DMS114 treated with DMSO at 0.1 percent for 48 hours (cell line): ENCODE measurements at regions not wholly inside any gene's neighbourhood (a gene's known extent, or its start where the extent isn't known, plus 50 kb on each side); places are given as distances from the start of the nearest gene placed in this dataset.
"Not testable (repeated sequence)": the region's sequence is repeated elsewhere in the genome, so short reads cannot be mapped to it uniquely, and the experiment has no call there.

Experiments used
- DNase-seq: peaks from one replicate; lab custom pipeline; 2025; ENCODE audit not compliant: unreplicated experiment; lab: John Stamatoyannopoulos, UW

DNA sequence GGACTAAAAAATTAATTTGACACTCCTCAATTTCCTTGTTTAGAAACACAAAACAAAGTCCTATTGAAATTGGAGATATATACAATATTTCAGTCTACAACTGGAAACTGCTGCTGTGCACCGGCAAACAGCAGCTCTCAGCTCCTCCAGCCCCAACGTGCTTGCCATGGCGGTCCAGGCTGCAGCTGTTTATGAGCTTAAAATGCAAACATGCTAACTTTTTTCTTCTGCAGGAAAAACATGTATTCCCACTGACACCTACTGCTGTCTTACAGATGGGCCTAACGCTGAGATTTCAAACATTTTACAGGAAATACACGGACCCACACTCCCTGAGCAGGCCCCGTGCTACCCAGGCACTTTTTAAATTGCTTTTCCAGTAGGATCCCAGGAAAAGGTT, 195.5 kb downstream of the BCL11A start:
- no peak for DNase-seq

DNA sequence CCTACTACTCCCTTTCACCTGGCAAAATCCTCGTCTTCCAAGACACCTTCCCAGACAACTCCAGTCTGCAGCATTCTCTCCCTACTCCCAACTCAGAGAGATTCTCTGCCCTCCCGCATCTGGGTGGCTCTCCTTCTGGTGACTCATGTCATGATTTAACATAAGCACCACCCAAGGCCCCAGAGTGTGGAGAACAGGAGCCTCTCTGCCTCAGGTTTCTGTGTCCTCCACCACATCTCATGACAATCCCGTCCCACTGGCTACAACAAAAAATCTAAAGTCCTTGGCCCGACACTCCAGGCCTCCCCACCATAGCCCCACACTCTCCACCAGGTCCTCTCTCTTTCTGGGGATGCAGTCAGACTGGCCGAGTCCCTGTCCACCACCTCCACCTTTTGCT, 197.1 kb downstream of the BCL11A start:
- no peak for DNase-seq

DNA sequence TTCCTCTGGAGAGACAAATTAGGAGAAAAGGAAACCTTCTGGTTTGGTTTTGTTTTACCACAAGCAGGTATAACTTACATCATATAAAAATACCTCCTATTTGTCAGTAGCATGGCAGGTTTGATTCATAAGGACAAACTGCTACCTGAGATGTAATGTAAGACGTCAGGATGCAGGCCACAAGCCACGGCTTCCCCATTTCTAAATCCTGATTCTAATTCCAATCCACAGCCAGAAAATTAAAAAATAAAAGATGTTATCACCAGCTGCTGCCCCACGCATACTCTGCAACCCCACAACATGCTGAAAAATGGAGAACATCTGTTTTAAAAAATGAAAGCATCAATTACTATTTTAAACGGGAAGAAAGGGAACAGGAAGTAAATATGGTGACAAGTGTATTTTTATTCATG, 197.6 kb downstream of the BCL11A start:
- DNase-seq: no peak

DNA sequence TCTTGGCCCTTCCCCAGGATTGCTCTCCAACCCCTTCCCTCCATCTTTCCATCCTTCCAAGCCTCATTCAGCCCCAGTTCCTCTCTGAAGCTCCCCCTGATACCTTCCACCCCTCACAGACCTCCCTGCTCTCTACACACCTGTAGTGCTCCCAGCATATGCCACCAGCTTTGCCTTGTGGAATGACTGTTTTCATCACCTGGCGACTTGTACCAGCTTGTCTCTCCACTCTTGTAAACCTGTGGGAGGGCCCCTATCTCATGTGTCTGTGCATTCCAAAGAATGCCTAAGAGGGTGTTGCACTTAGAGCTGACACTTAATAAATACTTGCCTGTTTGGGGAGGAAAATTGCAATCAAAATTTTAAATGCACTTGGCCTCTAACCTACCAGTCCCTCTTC, 198.7 kb downstream of the BCL11A start:
- no peak for DNase-seq

DNA sequence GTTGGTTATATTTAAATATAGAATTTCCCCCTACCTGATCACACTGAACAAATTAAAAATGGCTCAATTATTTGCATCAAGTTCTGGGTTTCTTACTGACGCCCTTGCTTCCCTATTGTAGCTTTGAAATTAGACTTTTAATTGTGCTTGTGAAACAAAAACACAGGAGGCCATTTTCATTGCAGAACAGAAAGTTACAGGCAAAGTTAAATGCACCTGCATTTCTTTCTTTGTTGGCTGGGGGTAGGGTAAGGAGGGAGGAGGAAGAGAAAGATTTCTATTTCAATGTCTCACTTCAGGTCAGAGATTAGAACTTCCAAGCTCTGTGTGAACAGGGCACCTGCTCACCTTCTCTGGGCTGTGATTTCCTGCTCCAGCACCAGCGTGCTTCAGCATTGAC, 199.6 kb downstream of the BCL11A start:
- no peak for DNase-seq

DNA sequence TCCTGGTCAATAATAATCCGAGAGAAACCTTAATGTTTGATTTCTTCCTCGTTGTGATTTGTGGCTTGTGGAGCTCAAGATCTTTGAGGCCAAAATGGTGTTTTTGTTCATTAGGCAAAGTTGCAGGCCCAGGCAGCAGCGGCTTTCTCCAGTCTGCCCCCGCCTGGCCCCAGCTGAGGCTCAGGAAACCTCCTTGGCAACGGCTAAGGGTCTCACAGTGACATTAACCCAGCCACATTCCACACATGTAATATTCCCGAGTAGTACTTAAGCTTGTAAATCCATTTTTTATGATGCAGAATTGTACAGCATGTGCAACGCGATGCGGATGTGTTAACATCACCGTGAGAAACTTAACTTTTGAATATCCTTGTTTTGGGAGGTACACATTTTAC, 200.1 kb downstream of the BCL11A start:
- DNase-seq: no peak

DNA sequence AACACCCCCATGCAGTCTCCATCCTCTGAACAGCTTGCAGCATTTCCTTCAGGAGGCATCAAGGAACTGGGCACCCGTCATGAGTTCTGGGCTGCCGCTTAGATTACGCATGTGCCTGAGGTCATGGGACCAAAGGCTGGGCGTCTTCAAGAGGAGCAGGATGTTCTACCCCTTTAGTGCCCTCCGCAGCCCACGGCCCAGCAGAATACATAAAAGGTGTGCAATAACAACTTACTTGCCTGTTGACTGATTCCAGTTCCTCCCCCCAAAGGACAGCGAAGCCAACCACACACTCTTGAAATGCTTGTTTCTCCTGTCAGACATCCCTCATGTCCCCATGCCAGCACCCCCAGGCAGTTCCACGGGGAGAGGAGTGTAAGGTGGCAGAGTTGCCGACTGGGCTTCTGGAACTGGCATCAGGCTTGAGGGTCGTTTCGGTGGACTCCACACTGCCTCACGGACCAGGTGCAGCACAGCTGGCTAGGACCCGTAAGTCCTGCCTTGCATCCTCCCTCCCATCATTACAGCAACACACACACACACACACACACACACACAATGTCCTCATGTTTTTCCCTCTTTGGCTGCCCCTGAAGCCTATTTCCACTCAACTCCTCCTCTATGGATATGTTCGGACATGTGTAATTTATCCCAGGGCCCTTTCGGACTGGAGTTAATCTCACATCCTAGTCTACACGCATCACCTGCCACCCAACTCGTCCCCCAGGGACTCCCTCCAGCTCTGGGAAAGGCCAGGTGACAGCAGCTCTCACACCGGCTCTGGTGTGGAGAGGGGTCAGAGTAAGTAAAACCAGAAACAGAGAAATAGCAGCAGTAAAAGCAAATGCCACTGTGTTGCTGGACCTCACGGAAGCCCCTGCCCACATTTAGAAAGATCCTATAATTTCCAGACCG, 200.7 kb downstream of the BCL11A start:
- no peak for DNase-seq

DNA sequence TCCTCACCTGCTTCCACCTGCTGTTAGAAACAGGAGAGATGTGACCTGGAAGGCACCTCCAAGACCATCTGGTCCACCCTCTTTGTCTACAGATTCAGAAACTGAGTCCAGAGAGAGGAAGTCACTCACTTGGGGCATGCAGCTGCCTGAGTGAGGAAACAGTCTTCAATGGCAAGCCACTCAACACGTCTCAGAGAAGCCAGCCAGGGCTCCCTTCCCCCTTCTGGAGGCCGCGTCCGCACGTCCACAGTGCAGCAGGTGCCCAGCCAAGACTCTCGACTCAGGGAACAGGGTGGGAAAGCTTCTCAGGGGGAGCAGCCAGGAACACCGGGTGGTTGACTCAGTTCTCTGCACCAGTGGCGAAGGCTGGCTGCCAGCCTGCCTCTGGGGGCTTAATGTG, 201.7 kb downstream of the BCL11A start:
- DNase-seq: no peak

DNA sequence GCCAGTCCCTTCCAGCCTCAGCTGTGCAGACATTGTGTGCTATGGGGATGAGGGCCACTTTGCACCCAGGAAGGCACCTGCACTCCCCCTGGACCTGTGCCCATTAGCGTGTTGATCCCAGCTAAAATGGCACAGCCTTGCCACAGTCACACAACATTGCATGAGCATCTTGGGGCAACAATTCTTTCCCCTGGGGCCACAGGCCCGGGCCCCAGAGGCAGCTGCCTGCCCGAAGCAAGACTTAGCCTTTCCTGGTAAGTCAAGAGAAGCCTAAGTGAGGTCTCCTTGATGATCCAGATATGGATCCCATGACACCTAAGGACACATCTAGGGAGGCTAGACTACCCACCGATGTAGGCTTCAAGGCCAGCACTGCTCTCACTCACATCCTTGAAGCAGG, 202.1 kb downstream of the BCL11A start:
- no peak for DNase-seq

DNA sequence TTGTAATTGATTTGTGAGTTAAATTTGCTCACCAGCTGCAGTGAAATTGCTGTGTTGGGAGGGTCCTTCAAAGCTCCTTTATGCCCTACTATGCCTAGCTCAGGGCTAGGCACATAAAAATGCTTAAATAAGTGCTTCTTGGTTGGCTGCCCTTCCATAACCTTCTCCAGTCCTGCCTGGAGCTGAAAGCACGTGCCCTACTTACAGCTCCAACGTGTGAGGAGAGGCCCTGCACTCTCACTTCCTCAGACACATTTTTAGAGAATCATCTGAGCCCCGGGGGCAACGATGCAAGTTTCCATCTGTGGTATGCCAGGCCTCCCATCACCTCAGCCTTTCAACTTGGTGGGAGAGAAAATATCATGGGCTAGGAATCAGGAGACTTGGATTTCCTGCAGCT, 202.7 kb downstream of the BCL11A start:
- DNase-seq: no peak

DNA sequence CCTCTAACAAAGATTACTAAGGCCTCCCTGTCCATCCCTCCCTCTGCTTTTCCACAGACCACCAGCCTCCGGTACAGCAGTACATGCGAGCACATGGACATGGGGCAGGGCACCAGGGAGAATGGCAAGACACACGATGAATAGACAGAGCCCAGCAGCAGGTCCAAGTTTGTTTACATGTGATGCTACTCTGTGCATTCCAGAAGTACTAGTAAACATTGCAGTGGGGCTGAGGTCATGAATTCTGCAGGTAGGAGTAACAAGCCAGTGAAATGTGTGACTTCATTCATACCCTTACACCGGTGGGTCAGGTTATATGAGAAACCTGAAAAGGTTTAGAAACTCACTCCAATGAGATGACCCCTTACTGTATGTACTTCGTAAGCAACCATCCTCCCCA, 205.7 kb downstream of the BCL11A start:
- no peak for DNase-seq

DNA sequence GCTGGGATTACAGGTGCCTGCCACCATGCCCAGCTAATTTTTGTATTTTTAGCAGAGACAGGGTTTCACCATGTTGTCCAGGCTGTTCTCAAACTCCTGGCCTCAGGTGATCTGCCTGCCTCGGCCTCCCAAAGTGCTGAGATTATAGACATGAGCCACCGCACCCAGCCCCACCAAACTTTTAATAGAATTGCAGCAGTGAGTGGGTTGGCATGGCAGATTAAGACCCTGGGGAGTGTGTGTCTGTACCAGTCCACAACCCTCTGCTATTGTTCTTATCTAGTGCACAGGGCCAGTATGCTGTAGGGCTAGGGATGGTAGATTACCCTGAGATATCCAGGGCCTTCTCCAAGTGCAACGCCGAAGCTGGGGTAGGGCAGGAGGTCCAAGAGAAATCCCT, 211.0 kb downstream of the BCL11A start:
- not testable (repeated sequence) for DNase-seq

DNA sequence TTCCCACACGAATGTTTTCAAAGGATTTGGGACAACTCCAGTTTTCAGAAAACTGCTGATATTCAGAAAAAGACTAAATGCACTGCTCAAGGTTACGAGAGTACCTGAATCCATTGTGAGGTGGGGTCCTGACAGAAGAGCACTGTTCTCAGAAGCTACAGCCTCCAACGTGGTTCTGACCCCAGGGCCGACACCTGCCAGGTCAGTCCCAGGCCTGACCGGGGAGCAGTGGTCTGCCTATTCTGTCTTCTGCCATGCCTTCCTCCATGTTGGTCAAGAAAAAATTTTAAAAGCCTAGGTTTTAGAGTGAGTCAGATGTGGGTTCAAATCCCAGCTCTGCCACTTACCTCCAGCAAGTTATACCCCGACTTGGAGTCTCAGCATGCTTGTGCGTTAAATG, 212.3 kb downstream of the BCL11A start:
- no peak for DNase-seq

DNA sequence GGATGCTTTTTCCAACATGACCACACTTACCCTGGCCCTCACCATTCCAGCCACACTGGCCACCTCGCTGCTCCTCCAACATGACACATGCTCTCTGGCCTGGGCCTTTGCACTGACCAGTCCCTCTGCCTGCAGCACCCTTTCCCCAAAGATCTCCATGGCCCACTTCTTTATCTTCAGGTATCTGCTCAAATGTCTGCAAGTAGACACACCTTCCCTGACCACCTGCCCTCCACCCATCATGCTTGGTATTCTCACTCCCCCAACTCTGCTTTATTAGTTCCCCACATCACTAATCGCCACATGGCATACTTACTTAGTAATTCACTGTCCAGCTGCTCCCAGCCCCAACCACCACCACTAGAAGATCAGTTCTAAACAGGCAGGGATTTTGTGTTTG, 214.2 kb downstream of the BCL11A start:
- DNase-seq: no peak

DNA sequence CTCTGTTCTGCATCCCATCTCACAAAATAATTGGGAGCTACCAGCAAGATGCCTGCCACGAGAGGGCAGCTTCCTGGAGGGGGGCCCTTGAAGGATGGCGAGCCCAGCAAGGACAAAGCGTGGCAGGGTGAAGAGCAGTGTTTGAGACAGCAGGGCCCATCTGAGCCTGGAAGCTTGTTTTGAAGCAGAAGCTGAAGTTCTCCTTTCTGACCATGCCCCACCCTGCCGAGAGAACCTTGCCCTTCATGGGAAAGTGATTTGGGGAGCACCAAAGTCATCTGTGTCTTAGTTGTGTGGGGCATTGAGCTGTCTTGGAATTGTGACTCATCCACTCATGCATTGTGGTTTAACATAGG, 216.3 kb downstream of the BCL11A start:
- no peak for DNase-seq

DNA sequence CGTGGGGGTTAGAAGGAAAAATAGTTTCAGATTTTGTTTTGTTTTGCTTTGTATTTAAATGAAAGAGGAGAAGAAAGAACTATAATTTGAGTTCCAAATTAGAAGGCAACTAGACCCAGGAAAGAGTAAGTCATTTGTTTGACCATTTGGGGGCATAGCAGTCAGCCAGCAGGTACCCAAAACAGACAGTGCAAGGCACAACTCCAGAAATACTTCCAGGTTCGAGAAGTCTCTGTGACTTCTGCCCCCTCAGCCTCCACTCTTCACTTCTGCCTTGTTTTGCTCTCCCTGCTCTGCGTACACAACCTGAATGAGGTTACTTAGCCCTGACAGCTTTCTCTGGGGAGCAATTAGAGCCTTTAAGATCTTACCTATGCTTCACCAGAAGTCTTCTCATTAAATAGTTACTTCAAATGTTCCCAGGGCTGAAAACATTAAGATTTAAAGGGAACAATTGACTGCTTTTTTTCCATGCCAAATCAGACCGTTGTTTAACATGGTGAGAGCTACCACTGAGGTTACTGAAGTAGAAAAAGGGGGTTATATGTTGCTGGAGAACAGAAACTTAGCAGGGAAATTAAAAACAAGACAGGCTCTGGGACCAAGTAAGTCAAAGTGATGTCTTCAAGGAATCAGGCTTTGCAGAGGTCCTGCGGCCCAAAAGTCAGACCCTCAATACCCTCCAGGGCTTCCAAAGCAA, 216.9 kb downstream of the BCL11A start:
- DNase-seq: no peak

DNA sequence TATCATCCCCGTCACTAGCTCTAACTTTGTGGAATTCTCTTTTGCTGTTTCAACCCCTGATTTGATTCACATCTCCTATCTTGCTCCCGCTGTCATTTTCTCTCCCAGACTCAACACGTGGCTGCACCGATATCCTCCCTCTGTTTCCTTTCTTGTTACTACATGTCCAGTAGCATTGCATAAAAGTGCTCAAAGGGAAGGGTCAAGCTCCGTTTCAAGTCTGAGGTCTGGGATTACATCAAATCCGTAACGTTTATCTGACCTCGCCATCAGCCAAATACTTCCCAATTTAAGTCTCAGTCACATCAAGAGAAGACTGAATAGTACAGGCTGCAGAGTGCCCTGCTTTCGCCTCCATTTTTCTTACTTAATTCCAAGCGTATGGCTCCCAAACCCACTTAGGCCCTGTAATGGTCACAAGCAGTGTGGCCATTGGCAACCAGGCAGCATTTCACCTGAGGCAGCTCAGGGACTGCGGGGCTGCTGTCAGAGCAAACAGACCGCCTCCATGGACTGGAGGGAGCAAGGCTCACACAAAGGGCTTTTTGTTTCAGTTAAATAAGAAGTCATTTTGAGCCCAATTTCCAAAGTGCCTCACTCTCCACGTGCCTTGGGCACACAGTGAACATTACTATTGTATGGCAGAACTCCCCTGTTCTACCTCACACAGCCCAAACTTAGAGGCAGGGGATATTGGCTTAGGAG, 217.8 kb downstream of the BCL11A start:
- DNase-seq: no peak

DNA sequence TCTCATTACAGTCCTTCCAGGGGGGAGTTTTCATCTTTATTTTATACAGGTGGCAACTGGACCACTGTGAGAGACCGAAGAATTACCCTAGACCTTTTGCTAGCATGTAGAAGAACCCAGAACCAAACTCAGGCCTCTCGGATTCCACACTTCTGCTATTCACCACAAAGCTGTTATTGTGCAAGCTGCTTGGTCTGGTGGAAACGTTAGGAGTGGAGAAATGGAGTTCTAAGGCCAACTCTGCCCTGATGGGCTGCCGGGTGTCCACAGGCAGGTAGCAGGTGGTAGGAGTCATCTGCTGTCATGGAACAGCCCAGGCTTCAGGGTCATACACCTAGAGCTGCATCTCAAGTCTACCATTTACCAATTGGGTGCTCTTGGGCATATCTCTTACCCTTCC, 218.8 kb downstream of the BCL11A start:
- DNase-seq: no peak

DNA sequence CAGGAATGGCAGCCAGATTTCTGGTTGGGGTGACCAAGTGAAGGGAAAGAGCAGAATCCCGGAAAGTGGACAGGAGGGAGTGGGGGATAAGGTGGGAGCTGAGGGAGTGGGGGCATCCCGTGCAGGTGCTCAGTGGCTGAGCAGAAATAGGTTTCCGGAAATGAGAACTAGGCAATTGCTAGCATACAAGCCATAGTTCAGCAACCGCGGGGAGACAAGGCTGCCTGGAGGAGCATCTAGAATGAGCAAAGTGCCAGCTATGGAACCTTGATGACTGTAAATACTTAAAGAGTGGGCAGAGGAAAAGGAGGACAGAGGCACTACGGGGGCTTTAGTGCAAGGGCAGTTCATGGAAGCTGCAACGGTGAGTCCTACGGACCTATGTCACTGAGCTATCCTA, 220.2 kb downstream of the BCL11A start:
- no peak for DNase-seq

DNA sequence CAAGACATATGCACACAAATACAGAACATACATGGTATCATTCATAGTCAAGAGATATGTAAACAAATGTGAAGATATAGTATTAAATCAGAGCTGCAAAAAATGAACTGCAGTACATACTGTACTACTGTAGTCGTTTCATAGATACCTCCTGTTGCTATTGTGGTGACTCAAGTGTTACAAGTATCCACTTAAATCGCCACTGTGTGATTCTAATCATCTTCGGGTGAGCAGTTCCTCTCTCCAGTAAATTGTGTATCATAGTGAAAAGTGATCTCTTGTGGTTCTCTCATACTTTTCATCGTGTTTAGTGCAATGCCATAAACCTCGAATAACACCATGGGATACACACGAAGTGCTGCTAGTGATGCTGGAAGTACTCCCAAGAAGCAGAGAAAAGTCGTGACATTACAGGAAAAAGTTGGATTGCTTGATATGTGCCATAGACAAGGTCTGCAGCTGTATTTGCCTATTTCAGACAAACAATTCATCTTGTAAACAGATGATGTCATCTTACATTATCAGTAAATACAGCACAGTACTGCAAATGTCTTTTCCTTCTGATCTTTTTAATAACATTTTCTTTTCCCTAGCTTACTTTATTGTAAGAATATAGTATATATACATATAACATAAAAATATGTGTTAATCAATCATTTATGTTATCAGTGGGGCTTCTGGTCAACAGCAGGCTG, 222.2 kb downstream of the BCL11A start:
- DNase-seq: no peak

DNA sequence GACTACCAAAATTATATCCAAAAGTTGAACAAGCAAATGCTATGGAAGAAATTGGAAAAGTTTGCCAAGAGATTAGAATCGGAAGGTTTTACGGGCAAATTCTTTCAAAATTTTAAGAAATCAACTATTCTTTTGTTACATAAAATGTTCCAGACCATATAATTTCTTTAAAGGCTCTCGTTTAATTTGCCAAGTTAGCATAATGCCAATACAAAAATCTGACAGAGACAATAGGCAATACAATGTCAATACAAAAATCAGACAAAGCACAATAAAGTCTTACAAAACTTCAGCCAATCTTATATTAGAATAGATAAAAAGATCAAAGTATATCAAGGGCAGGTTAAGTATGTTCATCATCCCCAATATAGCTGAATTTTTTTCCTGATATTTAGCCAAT, 224.2 kb downstream of the BCL11A start:
- DNase-seq: no peak
